Umbilical cord (tissue), 1 donor: ENCODE measurements at regions not wholly inside any gene's neighbourhood (a gene's known extent, or its start where the extent isn't known, plus 50 kb on each side); places are given as distances from the start of the nearest gene placed in this dataset.

Experiments
- DNase-seq: peaks from one replicate; pipeline ENCODE4 v3.0.0-alpha.2; 2015; ENCODE audit warnings: low spot score

- no peak for DNase-seq
Measured at GRCh38 chr7:106419455-106420182, 134.8 kb upstream of the NAMPT start.

- DNase-seq = no peak
Measured at GRCh38 chr7:106418526-106418925, 133.7 kb upstream of the NAMPT start.

GRCh38 chr7:106418094-106418493 is 133.3 kb upstream of the NAMPT start:
- DNase-seq = peak; percentile 9

DNA sequence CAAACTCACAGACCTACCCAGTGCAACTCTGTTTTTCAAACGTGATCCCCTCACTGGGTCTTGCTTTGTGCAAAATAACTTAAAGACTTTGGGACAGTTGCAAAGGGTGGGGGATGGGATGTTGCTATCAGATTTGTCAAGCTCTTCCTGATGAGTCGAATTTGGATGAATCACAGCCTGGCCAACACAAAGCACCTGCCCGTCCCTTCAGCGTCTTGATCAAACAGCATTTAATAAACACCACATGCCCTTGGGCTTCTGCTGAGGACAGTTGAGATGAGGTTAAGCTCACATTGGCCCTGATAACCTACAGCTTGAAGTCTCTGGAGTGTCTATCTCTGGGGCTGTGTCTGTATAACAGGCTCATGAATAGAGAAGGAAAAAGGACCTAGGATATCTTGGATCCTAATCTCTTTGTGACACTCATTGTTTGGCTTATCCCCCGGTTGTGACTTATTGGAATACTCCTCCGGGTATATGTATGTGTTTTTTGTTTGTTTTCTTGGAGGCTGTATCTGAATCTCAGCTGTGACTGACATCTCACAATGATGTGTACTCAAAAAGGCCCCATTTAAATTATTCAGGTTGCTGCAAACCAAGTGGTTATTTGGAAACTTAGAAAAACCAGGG is 132.6 kb upstream of the NAMPT start:
- DNase-seq = no peak

GRCh38 chr7:106416430-106416829 is 131.6 kb upstream of the NAMPT start:
- no peak for DNase-seq

- DNase-seq = no peak
Measured at GRCh38 chr7:106415433-106415832, 130.7 kb upstream of the NAMPT start.

DNA sequence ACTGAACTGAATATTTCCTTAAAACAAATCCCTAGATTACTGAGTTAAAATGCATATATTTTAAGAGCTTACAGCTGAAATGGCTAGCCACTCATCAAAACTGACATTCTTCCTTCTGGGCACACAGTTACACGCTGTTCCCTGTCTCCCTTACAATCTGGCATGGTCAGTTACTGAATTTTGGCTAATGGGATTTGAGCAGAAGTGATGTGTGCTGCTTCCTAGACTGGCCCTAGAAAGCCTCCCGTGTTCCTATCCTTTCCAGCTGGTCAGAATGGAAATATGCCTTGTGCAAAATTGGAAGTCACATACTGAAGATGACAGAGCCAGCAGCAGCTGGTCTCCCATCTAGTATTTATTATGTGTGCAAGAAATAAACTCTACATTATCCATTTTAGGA is 128.7 kb upstream of the NAMPT start:
- no peak for DNase-seq

- DNase-seq = no peak
Measured at GRCh38 chr7:106405697-106406141, 120.9 kb upstream of the NAMPT start.

DNA sequence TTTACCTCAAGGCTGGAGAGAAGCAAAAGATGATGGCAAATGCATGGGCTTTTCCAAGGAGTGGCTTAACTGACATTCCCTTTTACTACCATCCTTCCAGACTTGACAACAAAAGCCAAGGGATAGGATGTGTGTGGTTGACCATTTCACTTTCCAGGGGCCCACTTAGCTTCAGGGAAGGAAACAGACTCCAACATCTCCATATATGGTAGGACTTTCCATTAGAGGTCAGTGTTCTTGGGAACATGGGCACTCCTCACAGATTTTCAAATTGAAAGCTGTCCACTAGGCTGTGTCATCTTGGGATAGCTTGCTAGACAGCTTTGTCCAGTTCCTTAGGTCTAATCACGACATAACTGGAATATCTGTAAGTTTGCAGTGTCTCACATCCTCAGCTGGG is 118.1 kb upstream of the NAMPT start:
- DNase-seq = no peak

DNA sequence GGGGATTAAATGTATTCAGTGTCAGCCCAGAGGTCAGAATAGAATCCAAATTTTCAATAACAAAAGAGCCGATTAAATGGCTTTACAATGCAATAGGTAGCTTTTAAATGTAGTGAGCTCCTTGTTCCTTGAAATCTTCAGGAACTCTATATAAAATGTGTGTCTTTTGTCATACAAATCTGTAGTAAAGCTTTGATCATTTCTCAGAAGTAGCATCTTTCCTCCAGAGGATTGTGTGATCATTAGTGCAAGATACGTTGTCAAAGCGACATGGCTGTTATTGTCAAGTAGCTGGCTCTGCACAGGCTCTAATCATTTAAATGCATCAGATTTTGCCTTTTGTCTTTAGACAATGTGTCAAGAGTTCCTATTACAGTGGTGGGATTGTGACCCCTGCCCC is 116.1 kb upstream of the NAMPT start:
- DNase-seq = no peak

GRCh38 chr7:106398786-106399185 is 114.0 kb upstream of the NAMPT start:
- no peak for DNase-seq

DNA sequence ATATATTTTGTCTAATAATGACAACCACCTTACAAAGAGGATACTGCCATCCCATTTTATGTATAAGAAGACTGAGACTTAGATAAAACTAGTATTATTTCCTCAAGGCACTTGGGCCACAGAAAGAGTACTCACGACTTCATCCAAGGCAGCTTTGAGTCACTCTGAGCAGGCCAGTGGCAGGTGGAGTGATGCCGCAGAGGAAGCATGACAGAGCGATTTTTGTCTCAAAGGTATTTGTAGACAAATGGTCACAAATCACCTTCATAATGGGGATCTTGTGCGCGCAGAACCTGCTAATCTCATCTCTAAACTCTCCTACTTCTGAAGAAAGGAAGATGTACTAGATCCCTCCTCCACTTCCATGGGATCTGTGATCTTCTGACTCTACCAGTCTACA is 113.2 kb upstream of the NAMPT start:
- DNase-seq = no peak

- DNase-seq = no peak
Measured at GRCh38 chr7:106394526-106394925, 109.7 kb upstream of the NAMPT start.

DNA sequence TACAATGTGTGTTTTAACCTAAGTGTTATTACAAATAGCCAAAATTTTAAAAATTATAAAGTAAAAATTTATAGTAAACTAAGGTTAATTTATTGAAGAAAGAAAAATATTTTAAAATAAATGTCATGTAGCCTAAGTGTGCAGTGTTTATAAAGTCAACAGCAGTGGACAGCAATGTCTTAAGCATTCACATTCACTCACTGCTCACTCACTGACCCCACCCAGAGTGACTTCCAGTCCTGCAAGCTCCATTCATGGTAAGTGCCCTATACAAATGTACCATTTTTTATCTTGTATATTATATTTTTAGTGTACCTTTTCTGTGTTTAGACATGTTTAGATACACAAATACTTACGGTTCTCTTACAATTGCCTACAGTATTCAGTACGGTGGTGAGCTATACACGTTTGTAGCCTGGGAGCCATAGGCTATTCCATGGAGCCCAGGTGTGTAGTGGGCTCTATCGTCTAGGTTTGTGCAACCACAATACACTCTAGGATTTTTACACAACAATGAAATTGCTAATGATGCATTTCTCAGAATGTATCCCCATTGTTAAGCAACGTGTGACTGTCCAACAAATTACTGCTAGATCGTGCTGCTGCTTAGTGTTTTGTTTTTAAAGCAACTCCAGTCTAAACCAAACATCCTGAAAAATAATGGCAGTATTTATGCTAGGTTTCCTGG is 108.9 kb upstream of the NAMPT start:
- DNase-seq = no peak

DNA sequence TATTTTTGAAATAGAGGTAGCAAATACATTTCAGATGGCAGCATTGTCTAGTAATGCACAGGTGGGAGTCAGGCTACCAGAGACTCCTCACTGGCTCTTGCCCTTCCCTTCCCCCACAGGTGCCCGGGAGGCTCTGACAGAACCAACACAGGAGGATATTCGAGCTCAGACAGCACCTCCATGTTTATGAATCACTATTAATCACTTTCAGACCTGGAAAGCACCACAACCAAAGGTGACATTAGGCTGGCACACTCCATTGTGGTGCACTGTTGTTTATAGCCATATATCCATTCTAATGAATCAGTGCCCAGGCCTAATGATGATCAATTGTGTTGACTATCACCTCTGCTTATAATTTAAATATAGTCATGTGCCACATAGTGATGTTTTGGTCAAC is 107.8 kb upstream of the NAMPT start:
- DNase-seq = no peak

DNA sequence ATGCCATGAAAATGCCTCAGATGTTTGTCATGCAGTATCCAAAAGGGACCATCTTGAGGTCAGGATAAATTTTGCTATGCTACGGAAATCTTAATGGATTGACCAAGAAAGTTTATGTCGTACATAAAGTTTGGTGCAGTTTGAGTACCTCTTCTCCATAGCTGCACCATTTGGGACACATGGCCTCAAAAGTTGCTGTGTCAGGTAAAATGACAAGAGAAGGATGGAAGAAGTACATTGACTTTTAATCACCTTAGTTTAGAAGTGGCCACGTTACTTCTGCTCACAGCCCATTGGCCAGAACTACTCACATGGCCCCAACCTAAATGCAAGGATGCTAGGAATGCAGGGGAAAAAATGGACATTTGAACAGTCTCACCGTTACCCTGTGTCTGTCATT is 107.4 kb upstream of the NAMPT start:
- DNase-seq = no peak

- DNase-seq = no peak
Measured at GRCh38 chr7:106386958-106387357, 102.2 kb upstream of the NAMPT start.

DNA sequence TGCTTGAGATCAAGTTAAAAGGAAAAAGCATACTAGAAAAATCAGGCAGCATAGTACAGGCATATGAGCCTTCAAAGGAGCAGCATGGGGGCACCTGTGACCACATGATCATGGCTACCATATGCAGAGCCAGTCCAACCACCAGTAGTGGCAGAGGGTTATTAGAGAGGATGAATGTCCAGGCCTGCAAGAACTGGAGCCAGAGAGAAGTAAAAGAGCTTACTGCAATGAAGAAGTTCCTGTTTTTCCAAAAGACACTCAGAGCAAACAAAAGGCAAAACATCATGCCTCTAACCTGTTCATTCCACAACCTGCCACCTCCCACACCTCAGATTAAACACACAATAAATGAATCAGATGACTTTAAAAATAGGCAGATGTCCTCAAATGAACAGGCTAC is 99.6 kb upstream of the NAMPT start:
- no peak for DNase-seq

- no peak for DNase-seq
Measured at GRCh38 chr7:106382929-106383328, 98.1 kb upstream of the NAMPT start.

DNA sequence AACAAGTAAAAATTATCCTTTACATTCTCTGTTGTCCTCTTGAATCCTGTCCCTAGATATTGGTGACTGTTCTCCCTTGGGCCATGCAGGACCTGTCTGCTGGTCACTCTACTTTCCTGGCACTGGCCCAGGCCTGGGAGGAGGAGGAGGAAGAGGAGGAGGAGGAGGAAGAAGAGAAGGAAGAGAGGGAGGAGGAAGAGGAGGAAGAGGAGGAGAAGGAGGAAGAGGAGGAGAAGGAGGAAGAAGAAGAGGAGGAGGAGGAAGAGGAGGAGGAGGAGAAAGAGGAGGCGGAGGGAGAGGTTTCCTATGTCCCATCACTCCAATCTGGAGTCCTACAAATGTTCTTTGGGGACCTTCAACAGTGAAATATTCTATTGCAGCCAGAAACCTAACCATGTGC is 97.3 kb upstream of the NAMPT start:
- DNase-seq = no peak

GRCh38 chr7:106381252-106381651 is 96.5 kb upstream of the NAMPT start:
- DNase-seq = no peak

- no peak for DNase-seq
Measured at GRCh38 chr7:106377847-106378361, 93.1 kb upstream of the NAMPT start.
